GM12878 (cell line): ENCODE measurements at regions not wholly inside any gene's neighbourhood (a gene's known extent, or its start where the extent isn't known, plus 50 kb on each side); places are given as distances from the start of the nearest gene placed in this dataset.

Source experiments
- ATAC-seq: fragments of 200-7000 bp; cut with Tn5 transposase; 3 replicates; pipeline ENCODE4 v1.9.1; 2020; ENCODE audit warnings: mild to moderate bottlenecking, moderate library complexity
- BruUV-seq: library from RNA; stranded (reverse); fragments of 400-500 nt; replicated peaks from 2 replicates; lab custom pipeline; 2021; lab: Mats Ljungman, UMichigan
- CTCF ChIA-PET: fragments of 300-600 bp; sonication (Branson Sonifier 250); formaldehyde crosslinking; extraction: SDS; loops from one replicate; lab custom pipeline; 2021; ENCODE audit warnings: inconsistent platforms; lab: Yijun Ruan, JAX
- POLR2A ChIA-PET: fragments of 350-600 bp; formaldehyde crosslinking; extraction: SDS; loops from one replicate; lab custom pipeline; 2021; ENCODE audit warnings: inconsistent platforms; lab: Charles Lee
- RAD21 ChIA-PET: fragments of 300-600 bp; sonication (Branson Sonifier 250); formaldehyde crosslinking; loops from one replicate; lab custom pipeline; 2023; ENCODE audit warnings: antibody characterized with exemption; ENCODE audit not compliant: unreplicated experiment; lab: Charles Lee
- SMC1A ChIA-PET: fragments of 300-600 bp; sonication (Branson Sonifier 250); formaldehyde crosslinking; loops from one replicate; lab custom pipeline; 2023; ENCODE audit not compliant: unreplicated experiment, uncharacterized antibody; lab: Charles Lee
- DNase-seq: peaks from one replicate; pipeline ENCODE4 v3.0.0-alpha.2; 2011; ENCODE audit warnings: low read depth, low spot score
- FAIRE-seq: peaks from 3 replicates; lab custom pipeline; 2011; peaks lifted over from hg19 to GRCh38; lab: Jason Lieb, UNC
- H2AFZ ChIP-seq: 2 replicates; pipeline ENCODE4 v1.6.0; 2011; ENCODE audit warnings: low read depth, low read length, control low read depth; ENCODE audit not compliant: control insufficient read depth
- H3K27ac ChIP-seq: 2 replicates; pipeline ENCODE4 v1.5.1; 2011; ENCODE audit warnings: control low read depth; ENCODE audit not compliant: control insufficient read depth, insufficient read depth
- H3K27me3 ChIP-seq, 2 experiments: replicated peaks in 1 of 2; 2 replicates each; pipeline versions ENCODE4 v1.6.0 to v1.6.1; 2011; ENCODE audit warnings: low read length in 1 of 2; ENCODE audit not compliant: control insufficient read depth in 2 of 2, insufficient read depth in 2 of 2
- H3K36me3 ChIP-seq, 2 experiments: 2 replicates each; pipeline ENCODE4 v1.5.1; 2011; ENCODE audit warnings: low read length in 1 of 2; ENCODE audit not compliant: control insufficient read depth in 2 of 2, insufficient read depth in 2 of 2
- H3K4me1 ChIP-seq: 2 replicates; pipeline ENCODE4 v1.6.1; 2011; ENCODE audit warnings: mild to moderate bottlenecking, low read length, moderate library complexity, mixed read lengths; ENCODE audit not compliant: control insufficient read depth, insufficient read depth
- H3K4me2 ChIP-seq: 2 replicates; pipeline ENCODE4 v1.6.0; 2011; ENCODE audit warnings: control low read depth; ENCODE audit not compliant: control insufficient read depth, insufficient read depth
- H3K4me3 ChIP-seq: fragments of 200-600 bp; sonication (generic); 2 replicates; pipeline ENCODE4 v1.5.1; 2016
- H3K79me2 ChIP-seq: 2 replicates; pipeline ENCODE4 v1.6.0; 2011; ENCODE audit warnings: low read length; ENCODE audit not compliant: control insufficient read depth, insufficient read depth
- H3K9ac ChIP-seq: 2 replicates; pipeline ENCODE4 v1.8.0; 2011; ENCODE audit warnings: low read length, control low read depth, mixed read lengths; ENCODE audit not compliant: control insufficient read depth, insufficient read depth
- H3K9me3 ChIP-seq: replicated peaks from 3 replicates; pipeline ENCODE4 v1.5.1; 2011; ENCODE audit warnings: mild to moderate bottlenecking, low read length; ENCODE audit not compliant: control insufficient read depth, insufficient read depth
- H4K20me1 ChIP-seq: 2 replicates; pipeline ENCODE4 v1.6.0; 2011; ENCODE audit not compliant: control insufficient read depth, insufficient read depth
- BRCA1 ChIP-seq: IDR thresholded peaks from 2 replicates; pipeline ENCODE4 v1.6.1; 2011; ENCODE audit warnings: low read depth, low read length, improper control_type of control experiment
- KDM1A ChIP-seq: fragments of 200-600 bp; sonication (generic); IDR thresholded peaks from 2 replicates; pipeline ENCODE4 v1.6.1; 2016; ENCODE audit warnings: borderline replicate concordance
- PML ChIP-seq: IDR thresholded peaks from 2 replicates; pipeline ENCODE4 v1.6.1; 2012; ENCODE audit warnings: low read length, inconsistent platforms
- SREBF2 ChIP-seq: IDR thresholded peaks from 2 replicates; pipeline ENCODE4 v1.6.1; 2012; ENCODE audit warnings: mild to moderate bottlenecking, low read length
- STAT3 ChIP-seq: IDR thresholded peaks from 2 replicates; pipeline ENCODE4 v1.6.1; 2011; ENCODE audit warnings: low read depth, low read length, improper control_type of control experiment
- ZNF24 ChIP-seq: fragments of 450-650 bp; IDR thresholded peaks from 2 replicates; pipeline ENCODE4 v1.6.1; 2017; ENCODE audit warnings: antibody characterized with exemption, mild to moderate bottlenecking
- whole genome bisulfite sequencing: methylation state at CpG from one replicate; pipeline ENCODE4 v1.1.6; 2016; ENCODE audit warnings: low lambda C conversion rate; ENCODE audit not compliant: insufficient replicate concordance, insufficient coverage; ENCODE audit errors: missing lambda C conversion rate; 5-methylcytosine and 5-hydroxymethylcytosine counted together
- in situ Hi-C: fragments of 300-500 bp; cut with MboI; formaldehyde crosslinking; loops from 9 replicates; pipeline ENCODE4 v1.14.3; 2018; ENCODE audit warnings: mixed read lengths
- intact Hi-C: fragments of 100-400 bp; cut with micrococcal nuclease; formaldehyde crosslinking; loops from one replicate; pipeline ENCODE4 v1.14.2; 2022; ENCODE audit not compliant: unreplicated experiment
- TF ChIP-seq, protein P1 (sequence below): fragments of 450-650 bp; IDR thresholded peaks from 2 replicates; pipeline ENCODE4 v1.6.1; 2017; ENCODE audit warnings: antibody characterized with exemption, mild to moderate bottlenecking, moderate library complexity
- TF ChIP-seq, protein P2 (sequence below): fragments of 450-650 bp; IDR thresholded peaks from 2 replicates; pipeline ENCODE4 v1.6.1; 2016; ENCODE audit warnings: mild to moderate bottlenecking, moderate library complexity, borderline replicate concordance

DNA sequence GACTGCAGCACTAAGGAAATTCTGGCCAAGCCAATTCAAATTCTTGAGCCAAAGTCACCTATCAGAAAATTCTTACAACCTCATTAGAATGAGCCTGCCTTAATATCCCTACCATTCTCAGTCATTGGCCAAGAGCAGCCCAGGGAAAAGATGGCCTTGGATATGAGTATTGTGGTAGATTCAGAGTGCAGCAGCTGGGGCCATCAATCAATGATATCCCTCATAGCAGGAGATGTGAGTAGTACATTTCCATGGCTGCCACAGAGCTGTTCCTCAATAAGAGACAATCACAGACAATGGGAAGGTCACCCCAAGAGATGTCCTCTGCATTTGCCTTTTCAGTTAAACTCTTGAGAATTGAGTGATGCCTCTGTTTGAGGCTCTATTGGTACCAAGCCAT, 161.6 kb downstream of the DYRK2 start:
- H3K36me3 ChIP-seq = no peaks in the 10 kb centered on the region
- SMC1A ChIA-PET = no interaction called here
- RAD21 ChIA-PET = no interaction called here
- intact Hi-C loops (no loop called here), in situ Hi-C loops (no loop called here)
- no peaks in the 10 kb centered on the region for H4K20me1 ChIP-seq
- CTCF ChIA-PET = no interaction called here
- no peaks in the 10 kb centered on the region for H3K4me1 ChIP-seq
- H3K9me3 ChIP-seq = no peaks in the 10 kb centered on the region
- BruUV-seq = no TSS peak
- no peaks in the 10 kb centered on the region for H3K27me3 ChIP-seq
- no peak overlapping the region for H3K4me3 ChIP-seq
- no peak for FAIRE-seq
- no peak overlapping the region for H3K27ac ChIP-seq
- no peak for TF ChIP-seq KDM1A
- TF ChIP-seq, all 136 proteins: peak for 0
- H3K9ac ChIP-seq = no peak overlapping the region
- DNase-seq = no peak
- no peaks in the 10 kb centered on the region for H3K79me2 ChIP-seq
- no peak for ATAC-seq
- no peak overlapping the region for H3K4me2 ChIP-seq
- POLR2A ChIA-PET = no interaction called here
- no peak overlapping the region for H2AFZ ChIP-seq

DNA sequence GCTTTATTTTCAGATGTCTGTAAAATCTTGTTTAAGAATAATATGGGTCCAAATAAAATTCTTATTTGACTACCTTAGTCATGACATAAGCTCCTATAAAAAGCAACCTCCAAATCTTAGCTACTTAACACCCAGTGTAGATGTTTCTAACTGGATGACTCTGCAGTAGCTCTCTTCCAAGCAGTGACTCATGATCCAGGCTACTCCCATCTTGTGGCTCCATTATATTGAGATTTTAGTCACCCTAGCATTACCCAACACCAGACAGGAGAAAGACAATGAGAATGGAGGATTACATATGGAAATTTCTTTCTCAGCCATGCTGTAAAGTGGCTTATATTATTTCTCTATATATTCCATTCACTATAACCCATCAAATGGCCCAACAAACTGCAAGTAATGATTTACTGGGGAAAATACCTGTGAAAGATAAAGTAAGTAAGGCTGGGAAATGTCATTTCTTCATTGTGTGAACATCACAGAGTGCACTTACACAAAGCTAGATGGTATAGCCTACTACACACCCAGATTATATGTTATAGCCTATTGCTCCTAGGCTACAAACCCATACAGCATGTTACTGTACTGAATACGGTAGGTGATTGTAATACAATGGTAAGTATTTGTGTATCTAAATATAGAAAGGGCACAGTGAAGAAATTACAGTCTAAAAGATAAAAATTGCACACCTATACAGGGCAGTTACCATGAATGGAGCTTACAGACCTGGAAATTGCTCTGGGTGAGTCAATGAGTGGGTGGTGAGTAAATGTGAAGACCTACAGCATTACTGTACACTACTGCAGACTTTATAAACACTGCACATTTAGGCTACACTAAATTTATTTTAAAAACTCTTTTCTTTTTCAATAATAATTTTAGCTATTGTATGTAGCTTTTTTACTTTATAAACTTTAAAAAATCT, 163.2 kb downstream of the DYRK2 start:
- POLR2A ChIA-PET = no interaction called here
- BruUV-seq = no TSS peak
- no peak for TF ChIP-seq ZNF24
- TF ChIP-seq, protein P1, sequence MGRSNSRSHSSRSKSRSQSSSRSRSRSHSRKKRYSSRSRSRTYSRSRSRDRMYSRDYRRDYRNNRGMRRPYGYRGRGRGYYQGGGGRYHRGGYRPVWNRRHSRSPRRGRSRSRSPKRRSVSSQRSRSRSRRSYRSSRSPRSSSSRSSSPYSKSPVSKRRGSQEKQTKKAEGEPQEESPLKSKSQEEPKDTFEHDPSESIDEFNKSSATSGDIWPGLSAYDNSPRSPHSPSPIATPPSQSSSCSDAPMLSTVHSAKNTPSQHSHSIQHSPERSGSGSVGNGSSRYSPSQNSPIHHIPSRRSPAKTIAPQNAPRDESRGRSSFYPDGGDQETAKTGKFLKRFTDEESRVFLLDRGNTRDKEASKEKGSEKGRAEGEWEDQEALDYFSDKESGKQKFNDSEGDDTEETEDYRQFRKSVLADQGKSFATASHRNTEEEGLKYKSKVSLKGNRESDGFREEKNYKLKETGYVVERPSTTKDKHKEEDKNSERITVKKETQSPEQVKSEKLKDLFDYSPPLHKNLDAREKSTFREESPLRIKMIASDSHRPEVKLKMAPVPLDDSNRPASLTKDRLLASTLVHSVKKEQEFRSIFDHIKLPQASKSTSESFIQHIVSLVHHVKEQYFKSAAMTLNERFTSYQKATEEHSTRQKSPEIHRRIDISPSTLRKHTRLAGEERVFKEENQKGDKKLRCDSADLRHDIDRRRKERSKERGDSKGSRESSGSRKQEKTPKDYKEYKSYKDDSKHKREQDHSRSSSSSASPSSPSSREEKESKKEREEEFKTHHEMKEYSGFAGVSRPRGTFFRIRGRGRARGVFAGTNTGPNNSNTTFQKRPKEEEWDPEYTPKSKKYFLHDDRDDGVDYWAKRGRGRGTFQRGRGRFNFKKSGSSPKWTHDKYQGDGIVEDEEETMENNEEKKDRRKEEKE = no peak
- no peak for TF ChIP-seq SREBF2
- no peak for TF ChIP-seq PML
- no peak for TF ChIP-seq STAT3
- TF ChIP-seq BRCA1 = no peak
- TF ChIP-seq, protein P2, sequence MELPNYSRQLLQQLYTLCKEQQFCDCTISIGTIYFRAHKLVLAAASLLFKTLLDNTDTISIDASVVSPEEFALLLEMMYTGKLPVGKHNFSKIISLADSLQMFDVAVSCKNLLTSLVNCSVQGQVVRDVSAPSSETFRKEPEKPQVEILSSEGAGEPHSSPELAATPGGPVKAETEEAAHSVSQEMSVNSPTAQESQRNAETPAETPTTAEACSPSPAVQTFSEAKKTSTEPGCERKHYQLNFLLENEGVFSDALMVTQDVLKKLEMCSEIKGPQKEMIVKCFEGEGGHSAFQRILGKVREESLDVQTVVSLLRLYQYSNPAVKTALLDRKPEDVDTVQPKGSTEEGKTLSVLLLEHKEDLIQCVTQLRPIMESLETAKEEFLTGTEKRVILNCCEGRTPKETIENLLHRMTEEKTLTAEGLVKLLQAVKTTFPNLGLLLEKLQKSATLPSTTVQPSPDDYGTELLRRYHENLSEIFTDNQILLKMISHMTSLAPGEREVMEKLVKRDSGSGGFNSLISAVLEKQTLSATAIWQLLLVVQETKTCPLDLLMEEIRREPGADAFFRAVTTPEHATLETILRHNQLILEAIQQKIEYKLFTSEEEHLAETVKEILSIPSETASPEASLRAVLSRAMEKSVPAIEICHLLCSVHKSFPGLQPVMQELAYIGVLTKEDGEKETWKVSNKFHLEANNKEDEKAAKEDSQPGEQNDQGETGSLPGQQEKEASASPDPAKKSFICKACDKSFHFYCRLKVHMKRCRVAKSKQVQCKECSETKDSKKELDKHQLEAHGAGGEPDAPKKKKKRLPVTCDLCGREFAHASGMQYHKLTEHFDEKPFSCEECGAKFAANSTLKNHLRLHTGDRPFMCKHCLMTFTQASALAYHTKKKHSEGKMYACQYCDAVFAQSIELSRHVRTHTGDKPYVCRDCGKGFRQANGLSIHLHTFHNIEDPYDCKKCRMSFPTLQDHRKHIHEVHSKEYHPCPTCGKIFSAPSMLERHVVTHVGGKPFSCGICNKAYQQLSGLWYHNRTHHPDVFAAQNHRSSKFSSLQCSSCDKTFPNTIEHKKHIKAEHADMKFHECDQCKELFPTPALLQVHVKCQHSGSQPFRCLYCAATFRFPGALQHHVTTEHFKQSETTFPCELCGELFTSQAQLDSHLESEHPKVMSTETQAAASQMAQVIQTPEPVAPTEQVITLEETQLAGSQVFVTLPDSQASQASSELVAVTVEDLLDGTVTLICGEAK = no peak

More for the DNA sequence above, 163.2 kb downstream of the DYRK2 start:
- no peak overlapping the region for H3K9ac ChIP-seq
- no peak overlapping the region for H3K4me3 ChIP-seq
- H4K20me1 ChIP-seq = no peaks in the 10 kb centered on the region
- H2AFZ ChIP-seq = no peak overlapping the region
- ChIA-PET RAD21 (no interaction called here), SMC1A (interaction anchor here (0.9 to 1.1 kb wide), 2 partner anchors 10 to 135 kb away, joined by 3 read pairs; no protein-coding TSS in a partner anchor), CTCF (interaction anchor here (1.2 to 1.5 kb wide), 2 partner anchors 11 to 131 kb away, joined by 3 to 5 read pairs; no protein-coding TSS in a partner anchor)
- no peak overlapping the region for H3K27ac ChIP-seq
- 23% methylated on average over 1 of the region's 1 CpG for WGBS
- no peak overlapping the region for H3K4me2 ChIP-seq
- DNase-seq = no peak
- H3K27me3 ChIP-seq = no peaks in the 10 kb centered on the region
- in situ Hi-C loops = no loop called here
- H3K79me2 ChIP-seq = no peaks in the 10 kb centered on the region
- H3K4me1 ChIP-seq = no peaks in the 10 kb centered on the region
- FAIRE-seq = no peak
- no peaks in the 10 kb centered on the region for H3K9me3 ChIP-seq
- no peaks in the 10 kb centered on the region for H3K36me3 ChIP-seq
- no peak for ATAC-seq
- intact Hi-C loops = no loop called here
